ENCODE measurements at regions not wholly inside any gene's neighbourhood (a gene's known extent, or its start where the extent isn't known, plus 50 kb on each side); places are given as distances from the start of the nearest gene placed in this dataset.

- TF ChIP-seq CTCF (IDR thresholded peaks at IDR 0.05; ENCODE audit: poor library complexity, severe bottlenecking) (no peak), EP300 (conservative IDR thresholded peaks at IDR 0.05; ENCODE audit: poor library complexity, severe bottlenecking) (no peak), EZH2 (IDR thresholded peaks at IDR 0.05; ENCODE audit: borderline replicate concordance, insufficient read depth, low read length, poor library complexity, severe bottlenecking) (no peak), MXI1 (conservative IDR thresholded peaks at IDR 0.05; ENCODE audit: poor library complexity, severe bottlenecking) (no peak), POLR2AphosphoS5 (IDR thresholded peaks at IDR 0.05) (no peak), RAD21 (conservative IDR thresholded peaks at IDR 0.05) (no peak), REST (IDR thresholded peaks at IDR 0.05; ENCODE audit: borderline replicate concordance) (no peak), SMC3 (conservative IDR thresholded peaks at IDR 0.05; ENCODE audit: poor library complexity) (no peak)
Observed at GRCh38 chr14:71527838-71528237, 404.4 kb upstream of the RGS6 start.
